SJSA1 (cell line): ENCODE measurements at regions not wholly inside any gene's neighbourhood (a gene's known extent, or its start where the extent isn't known, plus 50 kb on each side); places are given as distances from the start of the nearest gene placed in this dataset.
"Not testable (repeated sequence)": the region's sequence is repeated elsewhere in the genome, so short reads cannot be mapped to it uniquely, and the experiment has no call there.

ENCODE experiments used
- DNase-seq, 2 experiments: peaks; one replicate each; pipeline ENCODE4 v3.0.0-alpha.2; 2015 to 2020; ENCODE audit warnings: low spot score in 2 of 2, low read depth in 1 of 2
- H3K27ac ChIP-seq: fragments of 250-450 bp; sonication (Bioruptor Pico); 2 replicates; pipeline ENCODE4 v1.5.1; 2020; ENCODE audit warnings: mild to moderate bottlenecking, moderate library complexity
- H3K27me3 ChIP-seq: fragments of 250-450 bp; sonication (Bioruptor Pico); replicated peaks from 2 replicates; pipeline ENCODE4 v1.5.1; 2020; ENCODE audit warnings: mild to moderate bottlenecking, moderate library complexity
- H3K36me3 ChIP-seq: fragments of 250-450 bp; sonication (Bioruptor Pico); 2 replicates; pipeline ENCODE4 v1.5.1; 2020; ENCODE audit warnings: mild to moderate bottlenecking
- H3K4me1 ChIP-seq: fragments of 250-450 bp; sonication (Bioruptor Pico); replicated peaks from 2 replicates; pipeline ENCODE4 v1.6.1; 2021; ENCODE audit warnings: mild to moderate bottlenecking
- H3K4me3 ChIP-seq: fragments of 250-450 bp; sonication (Bioruptor Pico); 2 replicates; pipeline ENCODE4 v1.5.1; 2020; ENCODE audit warnings: mild to moderate bottlenecking
- H3K9me3 ChIP-seq: fragments of 250-450 bp; sonication (Bioruptor Pico); replicated peaks from 2 replicates; pipeline ENCODE4 v1.5.1; 2020; ENCODE audit warnings: mild to moderate bottlenecking

DNA sequence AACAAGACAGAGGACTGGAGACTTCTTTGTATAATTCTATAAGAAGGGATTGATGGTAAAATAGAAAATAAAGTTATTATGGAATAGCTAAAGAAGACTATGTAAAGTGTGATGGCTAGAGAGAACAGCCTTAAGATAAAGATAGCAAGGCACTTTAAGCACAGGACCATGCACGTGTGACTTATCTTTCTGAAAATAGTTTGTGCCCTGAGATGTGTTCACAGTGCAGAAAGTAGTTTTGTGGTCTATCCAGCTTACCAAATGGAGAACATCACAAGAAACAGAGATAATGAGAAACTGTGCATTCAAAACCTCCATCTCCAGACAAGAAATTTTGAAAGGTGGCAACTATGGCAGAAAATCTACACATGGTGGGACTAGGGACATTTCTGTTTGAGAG lies 213.3 kb downstream of the PARM1 start:
- H3K4me3 ChIP-seq: no peak overlapping the region
- H3K27me3 ChIP-seq: no peaks in the 10 kb centered on the region
- no peaks in the 10 kb centered on the region for H3K36me3 ChIP-seq

DNA sequence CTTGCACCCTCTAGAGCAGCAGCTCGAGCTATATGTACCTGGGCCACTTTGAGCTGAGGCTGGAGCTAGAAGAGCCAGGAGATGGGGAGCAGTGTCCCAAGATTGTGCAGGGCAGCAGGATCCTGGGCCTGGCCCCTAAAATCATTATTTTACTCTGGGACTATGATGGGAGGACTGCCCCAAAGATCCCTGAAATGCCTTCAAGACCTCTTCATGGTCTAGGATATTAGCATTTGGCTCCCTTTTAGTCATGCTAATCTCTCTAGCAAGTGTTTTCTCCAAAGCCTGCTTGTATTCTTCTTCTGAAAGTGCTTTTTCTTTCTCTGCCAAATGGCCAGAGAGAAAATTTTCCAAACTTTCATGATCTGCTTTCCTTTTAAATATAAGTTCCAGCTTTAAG lies 211.6 kb downstream of the PARM1 start:
- Histone ChIP-seq H3K9me3 (no peaks in the 10 kb centered on the region), H3K4me1 (no peaks in the 10 kb centered on the region), H3K27ac (no peak overlapping the region)

More for the DNA sequence above, 213.3 kb downstream of the PARM1 start:
- Histone ChIP-seq H3K27ac (no peak overlapping the region), H3K4me1 (no peaks in the 10 kb centered on the region), H3K9me3 (no peaks in the 10 kb centered on the region)
- no peak for DNase-seq

DNA sequence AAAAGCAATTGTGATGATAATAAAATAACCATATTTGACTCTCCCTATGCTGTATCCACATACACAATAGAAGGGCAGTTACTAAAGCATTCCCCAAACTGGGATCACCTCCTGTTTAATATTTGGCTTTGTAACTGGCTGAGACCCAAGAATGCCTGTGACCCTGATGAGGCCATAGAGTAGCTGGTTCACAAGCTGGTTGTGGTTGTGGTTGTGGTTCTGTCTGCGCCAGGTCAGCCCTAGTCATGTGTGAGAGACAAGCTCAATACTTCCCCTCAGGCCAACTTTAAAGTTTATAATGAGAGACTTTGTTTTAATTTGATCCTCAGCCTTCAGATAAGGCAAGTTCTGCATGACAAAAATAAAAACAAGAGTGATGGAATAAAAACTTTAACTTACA lies 209.9 kb downstream of the PARM1 start:
- Histone ChIP-seq H3K27ac (no peak overlapping the region), H3K27me3 (no peaks in the 10 kb centered on the region), H3K36me3 (no peaks in the 10 kb centered on the region), H3K4me1 (no peaks in the 10 kb centered on the region), H3K4me3 (no peak overlapping the region), H3K9me3 (no peaks in the 10 kb centered on the region)
- no peak for DNase-seq

More for the DNA sequence above, 211.6 kb downstream of the PARM1 start:
- no peaks in the 10 kb centered on the region for H3K27me3 ChIP-seq
- no peaks in the 10 kb centered on the region for H3K36me3 ChIP-seq
- DNase-seq: no peak
- H3K4me3 ChIP-seq: no peak overlapping the region

DNA sequence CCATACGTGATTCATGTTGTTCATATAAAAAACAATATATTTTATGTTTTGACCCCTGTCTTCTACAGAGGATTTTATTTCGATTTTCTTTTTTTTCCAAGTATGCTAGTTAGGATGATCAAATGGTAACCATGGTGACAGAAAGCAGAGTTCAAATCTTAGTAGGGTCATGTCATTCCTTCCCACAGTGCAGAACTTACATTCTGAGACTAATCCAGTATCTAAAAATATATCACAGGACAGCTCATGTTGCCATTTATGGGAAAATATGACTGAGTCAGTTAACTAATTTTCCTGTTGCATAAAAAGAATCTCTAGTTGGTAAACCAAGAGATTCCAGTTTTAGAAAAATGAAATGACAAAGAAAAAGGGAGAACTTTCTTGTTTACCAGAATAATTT lies 209.5 kb downstream of the PARM1 start:
- H3K4me1 ChIP-seq: no peaks in the 10 kb centered on the region
- H3K9me3 ChIP-seq: no peaks in the 10 kb centered on the region
- no peak overlapping the region for H3K4me3 ChIP-seq
- no peaks in the 10 kb centered on the region for H3K36me3 ChIP-seq
- no peak for DNase-seq
- no peak overlapping the region for H3K27ac ChIP-seq
- H3K27me3 ChIP-seq: no peaks in the 10 kb centered on the region

DNA sequence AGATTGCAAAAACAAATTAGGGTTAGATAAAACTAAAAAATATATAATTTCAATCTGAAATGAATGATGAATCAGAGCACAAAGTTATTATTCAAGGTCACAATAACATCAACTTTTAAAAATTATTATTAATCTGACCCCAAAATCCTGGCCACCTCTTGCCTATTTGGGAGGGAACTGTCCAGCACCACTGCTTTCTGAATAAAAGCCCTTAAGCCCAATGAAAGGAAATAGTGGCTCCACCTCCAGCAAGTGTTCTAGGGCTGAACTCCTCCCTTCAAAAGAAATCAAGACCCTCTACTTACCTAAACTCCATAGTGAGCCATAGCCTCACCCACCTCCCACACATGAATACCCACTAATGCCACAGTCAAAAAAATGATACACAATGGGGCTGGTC lies 208.2 kb downstream of the PARM1 start:
- no peaks in the 10 kb centered on the region for H3K36me3 ChIP-seq
- no peak for DNase-seq
- H3K27ac ChIP-seq: no peak overlapping the region
- no peaks in the 10 kb centered on the region for H3K9me3 ChIP-seq
- no peaks in the 10 kb centered on the region for H3K4me1 ChIP-seq
- no peak overlapping the region for H3K4me3 ChIP-seq
- H3K27me3 ChIP-seq: no peaks in the 10 kb centered on the region

DNA sequence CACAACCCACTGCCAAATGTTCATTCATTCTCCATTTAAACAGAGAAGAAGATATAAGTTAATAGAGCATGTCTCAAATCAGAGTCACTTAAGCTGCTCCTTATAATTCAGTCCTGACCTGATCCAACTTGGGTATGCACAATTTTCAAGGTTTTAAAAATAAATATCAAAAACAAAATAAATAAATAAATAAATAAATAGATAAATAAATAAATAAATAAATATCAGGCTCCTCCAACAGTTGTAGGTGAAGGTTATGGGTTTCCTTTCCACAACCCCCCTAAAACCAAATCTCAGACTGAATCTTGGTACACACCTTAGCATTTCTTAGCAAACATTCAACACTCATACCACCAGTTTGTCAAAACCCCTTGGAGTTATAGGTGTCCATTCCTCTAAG lies 204.4 kb downstream of the PARM1 start:
- Histone ChIP-seq H3K36me3 (no peaks in the 10 kb centered on the region), H3K4me1 (no peaks in the 10 kb centered on the region), H3K9me3 (no peaks in the 10 kb centered on the region), H3K27ac (no peak overlapping the region), H3K27me3 (no peaks in the 10 kb centered on the region), H3K4me3 (no peak overlapping the region)
- DNase-seq: no peak

DNA sequence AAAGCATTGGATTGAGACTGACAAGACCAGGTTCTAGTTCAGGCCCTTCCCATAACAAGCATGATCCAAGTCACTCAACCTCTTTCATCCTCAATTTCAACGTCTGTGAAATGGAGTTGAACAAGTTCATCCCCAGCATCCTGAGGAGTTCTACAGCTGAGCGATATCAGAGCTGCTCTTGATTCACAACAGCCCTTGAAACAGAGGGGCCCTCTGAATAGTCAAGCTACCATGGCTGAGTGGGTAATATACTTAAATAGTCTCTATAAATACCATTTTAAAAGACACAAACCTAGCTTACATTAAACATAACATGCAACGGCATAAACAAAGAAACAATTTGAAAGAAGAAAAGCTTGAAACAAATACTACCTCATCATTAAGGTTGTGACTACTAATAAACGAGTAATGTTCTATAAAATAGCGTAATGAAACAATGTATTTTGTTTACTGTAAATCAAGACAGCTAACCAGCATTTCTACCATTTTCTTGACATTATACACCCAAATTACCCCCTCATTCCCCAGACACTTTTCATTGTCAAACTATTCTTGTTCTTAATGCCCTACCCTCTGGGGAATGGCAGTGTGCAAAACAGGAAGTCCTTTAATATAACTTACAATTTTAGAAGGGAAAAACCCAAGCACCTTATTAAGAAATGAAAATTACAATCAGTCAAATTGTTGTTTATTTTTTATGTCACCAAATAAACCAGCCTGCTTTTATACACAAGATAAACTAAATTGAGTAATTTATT lies 202.3 kb downstream of the PARM1 start:
- H3K27me3 ChIP-seq: no peaks in the 10 kb centered on the region
- no peaks in the 10 kb centered on the region for H3K9me3 ChIP-seq
- no peak overlapping the region for H3K27ac ChIP-seq
- no peaks in the 10 kb centered on the region for H3K36me3 ChIP-seq
- DNase-seq: no peak
- H3K4me3 ChIP-seq: no peak overlapping the region
- H3K4me1 ChIP-seq: no peaks in the 10 kb centered on the region

DNA sequence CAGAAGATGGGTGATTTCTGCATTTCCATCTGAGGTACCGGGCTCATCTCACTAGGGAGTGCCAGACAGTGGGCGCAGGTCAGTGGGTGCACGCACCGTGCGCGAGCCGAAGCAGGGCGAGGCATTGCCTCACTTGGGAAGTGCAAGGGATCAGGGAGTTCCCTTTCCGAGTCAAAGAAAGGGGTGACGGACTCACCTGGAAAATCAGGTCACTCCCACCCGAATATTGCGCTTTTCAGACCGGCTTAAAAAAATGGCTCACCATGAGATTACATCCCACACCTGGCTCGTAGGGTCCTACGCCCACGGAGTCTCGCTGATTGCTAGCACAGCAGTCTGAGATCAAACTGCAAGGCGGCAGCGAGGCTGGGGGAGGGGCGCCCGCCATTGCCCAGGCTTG lies 194.0 kb downstream of the PARM1 start:
- not testable (repeated sequence) for H3K27ac ChIP-seq, H3K4me1 ChIP-seq, H3K27me3 ChIP-seq, DNase-seq, H3K36me3 ChIP-seq, H3K9me3 ChIP-seq, H3K4me3 ChIP-seq

DNA sequence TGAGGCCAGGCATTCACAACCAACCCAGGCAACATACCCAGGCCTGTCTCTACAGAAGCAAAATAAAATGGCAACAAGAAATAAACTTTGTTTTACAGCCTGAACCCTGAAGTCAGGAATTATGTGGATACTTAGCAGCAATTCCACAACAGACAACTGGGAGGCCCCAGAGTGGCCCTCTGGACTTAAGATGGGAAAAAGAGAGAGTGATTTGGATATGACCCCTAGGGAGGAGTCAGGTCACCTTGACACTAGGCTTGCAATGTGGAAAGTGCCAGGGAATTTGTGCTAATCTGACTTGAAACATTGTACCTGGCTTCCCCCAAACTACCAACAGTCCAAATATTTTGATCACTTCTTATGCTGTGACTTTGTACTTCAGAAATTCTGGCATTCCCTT lies 193.1 kb downstream of the PARM1 start:
- DNase-seq: no peak
- Histone ChIP-seq H3K36me3 (no peaks in the 10 kb centered on the region), H3K4me3 (no peak overlapping the region), H3K27ac (no peak overlapping the region), H3K9me3 (no peaks in the 10 kb centered on the region), H3K27me3 (no peaks in the 10 kb centered on the region), H3K4me1 (no peaks in the 10 kb centered on the region)

DNA sequence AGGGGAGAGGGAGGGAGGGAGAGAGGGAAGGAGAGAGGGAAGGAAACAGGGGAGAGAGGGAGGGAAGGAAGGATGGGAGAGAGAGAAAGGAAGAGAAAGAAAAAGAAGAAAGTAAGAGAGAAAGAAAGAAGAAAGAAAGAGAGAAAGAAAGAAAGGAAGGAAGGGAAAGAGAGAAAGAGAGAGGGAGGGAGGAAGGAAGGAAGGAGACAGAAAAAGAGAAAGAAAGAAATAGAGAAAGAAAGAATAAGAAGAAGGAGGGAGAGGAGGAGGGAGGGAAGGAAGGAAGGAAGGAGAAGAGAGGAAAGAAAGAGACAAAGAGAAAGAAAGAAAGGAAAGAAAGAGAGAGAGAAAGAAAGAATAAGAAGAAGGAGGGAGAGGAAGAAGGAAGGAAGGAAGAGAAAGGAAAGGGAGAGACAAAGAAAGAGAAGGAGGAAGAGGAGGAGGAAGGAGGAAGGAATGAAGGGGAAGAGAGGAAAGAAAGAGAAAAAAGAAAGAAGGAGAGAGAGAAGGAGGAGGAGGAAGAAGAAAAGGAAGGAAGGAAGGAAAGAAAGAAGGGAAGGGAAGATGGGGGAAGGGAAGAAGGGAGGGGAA lies 189.6 kb downstream of the PARM1 start:
- Histone ChIP-seq H3K36me3 (no peaks in the 10 kb centered on the region), H3K4me3 (no peak overlapping the region), H3K9me3 (no peaks in the 10 kb centered on the region), H3K27me3 (no peaks in the 10 kb centered on the region), H3K27ac (no peak overlapping the region), H3K4me1 (no peaks in the 10 kb centered on the region)
- no peak for DNase-seq

DNA sequence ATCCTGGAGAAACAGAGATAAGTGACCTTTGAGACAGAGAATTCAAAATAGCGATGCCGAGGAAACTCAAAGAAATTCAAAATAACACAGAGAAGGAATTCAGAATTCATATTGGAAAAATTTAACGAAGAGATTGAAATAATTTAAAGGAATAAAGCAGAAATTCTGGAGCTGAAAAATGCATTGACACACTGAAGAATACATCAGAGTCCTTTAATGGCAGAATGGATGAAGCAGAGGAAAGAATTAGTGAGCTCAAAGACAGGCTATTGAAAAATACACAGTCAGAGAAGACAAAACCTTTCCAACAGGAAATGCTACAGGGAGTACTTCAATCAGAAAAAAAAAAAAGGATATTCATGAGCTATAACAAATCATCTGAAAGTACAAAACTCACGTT lies 185.8 kb downstream of the PARM1 start:
- no peak overlapping the region for H3K4me3 ChIP-seq
- no peaks in the 10 kb centered on the region for H3K4me1 ChIP-seq
- H3K9me3 ChIP-seq: no peaks in the 10 kb centered on the region
- no peak for DNase-seq
- no peaks in the 10 kb centered on the region for H3K36me3 ChIP-seq
- no peaks in the 10 kb centered on the region for H3K27me3 ChIP-seq
- no peak overlapping the region for H3K27ac ChIP-seq

DNA sequence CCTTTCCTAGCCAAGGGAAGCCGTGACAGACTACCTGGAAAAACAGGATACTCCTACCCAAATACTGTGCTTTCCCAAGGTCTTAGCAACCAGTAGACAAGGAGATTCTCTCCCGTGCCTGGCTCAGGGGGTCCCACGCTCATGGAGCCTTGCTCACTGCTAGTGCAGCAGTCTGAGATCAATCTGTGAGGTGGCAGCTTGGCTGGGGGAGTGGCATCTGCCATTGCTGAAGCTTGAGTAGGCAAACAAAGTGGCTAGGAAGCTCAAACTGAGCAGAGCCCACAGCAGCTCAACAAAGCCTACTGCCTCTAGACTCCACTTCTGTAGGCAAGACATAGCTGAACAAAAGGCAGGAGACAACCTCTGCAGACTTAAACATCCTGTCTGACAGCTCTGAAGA lies 177.1 kb downstream of the PARM1 start:
- DNase-seq: no peak
- no peaks in the 10 kb centered on the region for H3K36me3 ChIP-seq
- H3K4me1 ChIP-seq: no peaks in the 10 kb centered on the region
- no peaks in the 10 kb centered on the region for H3K27me3 ChIP-seq
- no peak overlapping the region for H3K27ac ChIP-seq
- H3K9me3 ChIP-seq: no peaks in the 10 kb centered on the region
- no peak overlapping the region for H3K4me3 ChIP-seq

DNA sequence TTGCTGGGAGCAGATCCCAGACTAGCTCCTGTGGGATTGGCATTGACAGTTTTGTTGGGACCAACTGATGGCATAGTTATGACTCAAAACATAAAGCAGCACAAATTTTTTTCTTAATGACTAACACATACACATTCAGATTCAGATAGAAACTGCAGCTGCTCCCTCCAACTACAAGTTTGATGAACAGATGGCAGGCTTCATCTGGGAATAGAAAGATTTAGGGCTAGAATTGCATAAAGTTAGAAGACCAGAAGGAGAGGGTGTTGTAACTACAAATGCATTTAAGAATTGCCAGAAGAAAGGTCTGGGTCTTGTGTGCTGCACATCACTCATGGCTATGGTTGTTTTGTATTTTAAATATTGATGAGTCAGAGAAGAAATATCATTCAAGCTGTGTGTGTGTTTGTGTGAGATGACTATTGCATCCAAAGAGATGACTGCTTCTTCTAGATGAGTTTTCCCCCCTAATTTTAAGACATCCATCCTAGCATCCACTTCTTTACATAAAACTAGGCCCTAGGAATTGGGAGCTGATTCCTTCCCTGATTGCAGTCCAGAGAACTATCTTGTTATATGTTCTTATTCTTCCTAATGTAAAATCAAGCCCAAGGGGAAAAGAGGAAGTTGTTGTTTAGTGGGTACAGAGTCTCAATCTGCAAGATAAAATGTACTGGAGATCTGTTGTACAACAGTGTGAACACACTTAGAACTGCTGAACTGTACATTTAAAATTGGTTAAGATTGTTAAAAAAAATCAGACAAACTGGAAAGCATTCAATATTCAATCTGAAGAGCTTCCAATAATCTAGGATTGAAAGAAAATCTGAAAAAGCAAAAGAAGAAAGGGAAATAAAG lies 175.1 kb downstream of the PARM1 start:
- H3K27me3 ChIP-seq: no peaks in the 10 kb centered on the region
- H3K27ac ChIP-seq: no peak overlapping the region
- no peaks in the 10 kb centered on the region for H3K36me3 ChIP-seq
- no peaks in the 10 kb centered on the region for H3K9me3 ChIP-seq
- no peaks in the 10 kb centered on the region for H3K4me1 ChIP-seq
- DNase-seq: no peak
- H3K4me3 ChIP-seq: no peak overlapping the region

DNA sequence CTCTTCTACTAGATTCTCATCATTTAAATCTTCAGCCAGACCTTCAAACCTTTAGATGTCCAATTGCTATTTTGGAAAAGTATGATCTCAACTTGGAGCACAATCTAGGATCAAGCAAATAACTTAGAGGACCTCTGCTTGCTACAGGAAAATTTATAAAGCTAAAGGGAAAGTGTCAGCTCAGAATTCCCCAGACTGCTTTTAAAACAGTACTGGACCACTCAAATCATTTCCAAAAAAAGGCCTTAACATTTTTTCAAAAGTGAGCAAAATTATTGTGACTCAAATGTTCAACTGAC lies 169.8 kb downstream of the PARM1 start:
- Histone ChIP-seq H3K4me3 (no peak overlapping the region), H3K9me3 (no peaks in the 10 kb centered on the region), H3K27me3 (no peaks in the 10 kb centered on the region), H3K36me3 (no peaks in the 10 kb centered on the region), H3K27ac (no peak overlapping the region), H3K4me1 (no peaks in the 10 kb centered on the region)
- no peak for DNase-seq
